Stomach (tissue), 8 donors: ENCODE measurements at regions not wholly inside any gene's neighbourhood (a gene's known extent, or its start where the extent isn't known, plus 50 kb on each side); places are given as distances from the start of the nearest gene placed in this dataset.

Source experiments
- DNase-seq, 2 donors: peaks; one replicate each; pipeline versions ENCODE4 v3.0.0 to v3.0.0-alpha.2; 2013 to 2019
- H3K27ac ChIP-seq, 5 donors: fragments of 200-600 bp in 4 of 5; sonication (generic) in 4 of 5; one replicate each; pipeline ENCODE4 v1.5.1; 2013 to 2019; ENCODE audit warnings: mild to moderate bottlenecking in 1 of 5, moderate library complexity in 1 of 5
- H3K27me3 ChIP-seq, 3 donors: fragments of 200-600 bp; sonication (generic); one replicate each; pipeline ENCODE4 v1.5.1; 2017 to 2019; ENCODE audit warnings: mixed run types in 1 of 3
- H3K36me3 ChIP-seq, 4 donors: fragments of 200-600 bp; sonication (generic); 1 replicate in 3 of 4; 2 replicates in 1 of 4; pipeline ENCODE4 v1.5.1; 2016 to 2019
- H3K4me1 ChIP-seq, 4 donors: fragments of 200-600 bp; sonication (generic); one replicate each; pipeline ENCODE4 v1.5.1; 2016 to 2019
- H3K4me3 ChIP-seq, 4 donors: fragments of 200-600 bp; sonication (generic) in 3 of 4; one replicate each; pipeline ENCODE4 v1.5.1; 2016 to 2019; ENCODE audit warnings: mild to moderate bottlenecking in 1 of 4
- H3K9me3 ChIP-seq, 4 donors: fragments of 200-600 bp; sonication (generic); one replicate each; pipeline ENCODE4 v1.5.1; 2016 to 2019
- CTCF ChIP-seq, 7 experiments: fragments of 450-650 bp in 4 of 7; fragments of 200-600 bp in 3 of 7; sonication (generic) in 3 of 7; IDR thresholded peaks; one replicate each; pipeline ENCODE4 v1.5.1; 2016 to 2019; ENCODE audit warnings: antibody characterized with exemption in 7 of 7, control low read depth in 2 of 7, mild to moderate bottlenecking in 1 of 7
- EP300 ChIP-seq: sonication (generic); formaldehyde crosslinking; IDR thresholded peaks from one replicate; pipeline ENCODE4 v1.6.1; 2017; ENCODE audit warnings: antibody characterized with exemption
- POLR2A ChIP-seq, 4 donors: fragments of 450-650 bp; IDR thresholded peaks; one replicate each; pipeline ENCODE4 v1.6.1; 2016; ENCODE audit warnings: antibody characterized with exemption in 4 of 4, control low read depth in 2 of 4, mild to moderate bottlenecking in 1 of 4, moderate library complexity in 1 of 4
- POLR2AphosphoS5 ChIP-seq, 3 donors: sonication (generic); formaldehyde crosslinking; IDR thresholded peaks; one replicate each; pipeline ENCODE4 v1.6.1; 2016; ENCODE audit warnings: antibody characterized with exemption in 3 of 3
- WGBS, 5 donors: extraction: QIAGEN DNeasy Blood & Tissue Kit in 3 of 5; methylation state at CpG; one replicate each; pipeline versions ENCODE4 v1.1.5 to v1.1.7; 2013 to 2018; 5-methylcytosine and 5-hydroxymethylcytosine counted together
- intact Hi-C: fragments of 100-400 bp; cut with DNase I; formaldehyde crosslinking; loops from one replicate; pipeline ENCODE4 v1.15.1; 2023; ENCODE audit warnings: low total_unique reads
- donor health status: healthy with polysubstance abuse.
- donor health status: Bipolar disorder and iron deficiency.
- donor health status: healthy.

GRCh38 chr4:181677621-181678020, 565.6 kb upstream of the TENM3 start:
- DNase-seq = no peak
- Histone ChIP-seq H3K9me3 (no peaks in the 10 kb centered on the region), H3K27me3 (no peaks in the 10 kb centered on the region), H3K4me1 (no peaks in the 10 kb centered on the region), H3K4me3 (no peak overlapping the region), H3K27ac (no peak overlapping the region), H3K36me3 (no peaks in the 10 kb centered on the region)
- 70 to 83% (median 76%) methylated on average over 6 of the region's 6 CpGs for WGBS, 5 donors
- TF ChIP-seq POLR2AphosphoS5 (IDR thresholded peaks at IDR 0.05) (no peak), POLR2A (IDR thresholded peaks at IDR 0.05) (no peak)
- intact Hi-C loops = no loop called here

- WGBS, 5 donors = 72 to 83% (median 80%) methylated on average over 3 of the region's 3 CpGs
- Histone ChIP-seq H3K9me3 (no peaks in the 10 kb centered on the region), H3K36me3 (no peaks in the 10 kb centered on the region), H3K4me1 (no peaks in the 10 kb centered on the region), H3K27ac (no peak overlapping the region), H3K4me3 (no peak overlapping the region), H3K27me3 (no peaks in the 10 kb centered on the region)
- no peak for TF ChIP-seq CTCF (IDR thresholded peaks at IDR 0.05)
- no peak for TF ChIP-seq POLR2AphosphoS5 (IDR thresholded peaks at IDR 0.05)
- no peak for TF ChIP-seq POLR2A (IDR thresholded peaks at IDR 0.05)
- no peak for TF ChIP-seq EP300
- no peak for DNase-seq
- intact Hi-C loops = no loop called here
Observed at GRCh38 chr4:181679754-181680153, 563.4 kb upstream of the TENM3 start.

- Histone ChIP-seq H3K4me1 (no peaks in the 10 kb centered on the region), H3K27ac (no peak overlapping the region), H3K27me3 (no peaks in the 10 kb centered on the region), H3K9me3 (no peaks in the 10 kb centered on the region), H3K4me3 (no peak overlapping the region), H3K36me3 (no peaks in the 10 kb centered on the region)
- WGBS, 5 donors = 81 to 84% (median 83%) methylated on average over 3 of the region's 3 CpGs
- DNase-seq = no peak
- TF ChIP-seq EP300 (no peak), POLR2A (IDR thresholded peaks at IDR 0.05) (no peak), CTCF (IDR thresholded peaks at IDR 0.05) (no peak), POLR2AphosphoS5 (IDR thresholded peaks at IDR 0.05) (no peak)
- intact Hi-C loops = no loop called here
Observed at GRCh38 chr4:181682367-181683047, 560.7 kb upstream of the TENM3 start.

DNA sequence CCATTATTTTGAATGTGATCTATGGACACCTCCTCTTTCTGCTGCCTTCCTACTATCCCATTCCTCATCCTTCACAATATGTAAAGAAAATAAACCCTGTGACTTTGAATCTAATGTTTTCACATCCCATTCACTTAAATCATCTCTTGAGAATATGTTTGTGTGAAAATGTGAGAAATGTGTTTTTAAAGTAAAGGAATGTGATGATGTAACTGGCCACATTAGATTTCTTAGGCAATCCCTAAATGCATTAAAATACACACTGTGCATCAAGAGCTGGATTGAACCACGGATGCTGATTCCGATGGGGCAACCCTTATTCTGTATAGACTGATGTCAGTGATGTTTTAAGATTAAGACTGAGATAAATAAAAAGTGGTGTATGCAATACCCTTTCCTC, 558.9 kb upstream of the TENM3 start:
- H3K4me1 ChIP-seq = no peaks in the 10 kb centered on the region
- no peaks in the 10 kb centered on the region for H3K27me3 ChIP-seq
- H3K36me3 ChIP-seq = no peaks in the 10 kb centered on the region
- no peak for DNase-seq
- intact Hi-C loops = no loop called here
- H3K27ac ChIP-seq = no peak overlapping the region
- no peak overlapping the region for H3K4me3 ChIP-seq
- WGBS, 5 donors = 80 to 87% (median 82%) methylated on average over 2 of the region's 2 CpGs
- TF ChIP-seq EP300 = no peak
- TF ChIP-seq POLR2AphosphoS5 (IDR thresholded peaks at IDR 0.05) = no peak
- TF ChIP-seq CTCF (IDR thresholded peaks at IDR 0.05) = no peak
- no peak for TF ChIP-seq POLR2A (IDR thresholded peaks at IDR 0.05)
- no peaks in the 10 kb centered on the region for H3K9me3 ChIP-seq

- intact Hi-C loops = no loop called here
- Histone ChIP-seq H3K36me3 (no peaks in the 10 kb centered on the region), H3K27me3 (no peaks in the 10 kb centered on the region), H3K4me1 (no peaks in the 10 kb centered on the region), H3K9me3 (no peaks in the 10 kb centered on the region), H3K4me3 (no peak overlapping the region), H3K27ac (no peak overlapping the region)
- TF ChIP-seq POLR2A (IDR thresholded peaks at IDR 0.05) (no peak), CTCF (IDR thresholded peaks at IDR 0.05) (no peak), EP300 (no peak), POLR2AphosphoS5 (IDR thresholded peaks at IDR 0.05) (no peak)
- 74 to 93% (median 83%) methylated on average over 2 of the region's 2 CpGs for WGBS, 5 donors
- DNase-seq = no peak
Observed at GRCh38 chr4:181685461-181685860, 557.7 kb upstream of the TENM3 start.
